GM18868 (cell line): ENCODE measurements at regions not wholly inside any gene's neighbourhood (a gene's known extent, or its start where the extent isn't known, plus 50 kb on each side); places are given as distances from the start of the nearest gene placed in this dataset.

Source experiments
- ATAC-seq: cut with Tn5 transposase; IDR thresholded peaks from one replicate; pipeline ENCODE4 v1.9.1; 2021; ENCODE audit warnings: mild to moderate bottlenecking, moderate library complexity; ENCODE audit not compliant: unreplicated experiment

- no peak for ATAC-seq
Measured at GRCh38 chr14:73800970-73801515, 50.6 kb upstream of the PTGR2 start.

DNA sequence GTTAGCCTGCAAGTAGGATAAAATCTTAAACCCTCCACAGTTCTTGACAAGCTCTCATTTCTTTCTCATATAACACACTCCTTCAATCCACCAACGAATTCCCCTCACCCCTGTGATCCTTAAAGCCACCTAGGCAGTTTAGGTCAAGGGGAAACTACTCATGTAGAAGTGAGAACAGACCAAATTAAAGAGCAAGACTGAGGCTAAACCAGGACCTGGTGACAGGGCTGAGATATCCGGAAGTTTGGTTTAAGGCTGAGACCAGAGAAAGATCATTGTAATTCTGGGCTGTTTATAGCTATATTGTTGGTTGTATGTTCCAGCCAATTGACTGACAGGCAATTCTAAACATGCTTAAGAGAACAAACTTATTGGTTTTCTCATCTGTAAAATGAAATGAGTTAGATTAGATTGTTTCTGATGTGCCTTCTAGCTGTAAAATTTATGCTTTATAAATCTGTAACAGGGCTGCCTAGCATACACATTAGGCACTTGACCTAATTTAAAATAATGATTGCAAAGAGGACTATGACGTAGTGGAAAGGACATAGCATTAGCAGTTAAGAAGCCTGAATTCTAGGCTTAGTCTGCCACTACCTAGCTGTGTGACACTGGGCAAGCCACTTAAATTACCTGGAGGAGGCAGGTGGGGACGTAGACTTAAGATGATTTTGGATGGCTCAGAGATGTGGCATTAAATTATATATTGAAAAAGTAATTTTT is 53.9 kb upstream of the PTGR2 start:
- no peak for ATAC-seq

DNA sequence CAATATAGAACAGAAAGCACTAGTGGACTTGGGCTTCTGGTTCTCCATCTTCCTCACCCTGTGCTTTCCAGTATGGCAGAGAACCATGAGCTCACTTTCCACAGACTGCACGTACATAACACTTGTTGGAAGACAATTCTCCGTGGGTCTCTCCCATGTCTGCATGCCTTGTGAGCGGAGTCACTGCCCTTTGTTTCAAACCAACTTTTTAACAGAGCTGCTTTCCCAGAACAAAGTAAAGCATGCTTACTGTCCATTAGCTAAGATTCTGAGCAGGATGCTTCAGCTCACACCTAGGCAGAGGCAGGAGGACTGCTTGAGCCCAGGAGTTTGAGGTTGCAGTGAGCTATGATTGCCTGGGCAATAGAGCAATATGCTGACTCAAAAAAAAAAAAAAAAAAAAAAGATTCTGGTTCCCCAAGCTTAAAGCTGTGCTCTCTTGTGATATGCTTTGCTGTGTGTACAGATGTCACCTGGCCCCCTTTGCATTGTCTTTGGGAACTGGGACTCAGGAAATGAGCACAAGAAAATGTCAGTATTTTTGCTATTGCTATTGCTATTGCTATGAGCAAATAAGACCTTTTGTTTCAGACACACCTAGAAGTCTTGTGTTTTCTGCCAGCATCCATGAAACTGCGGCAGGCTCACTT is 54.6 kb upstream of the PTGR2 start:
- no peak for ATAC-seq

GRCh38 chr14:73796415-73796814 is 55.2 kb upstream of the PTGR2 start:
- no peak for ATAC-seq

GRCh38 chr14:73795974-73796373 is 55.7 kb upstream of the PTGR2 start:
- no peak for ATAC-seq

GRCh38 chr14:73795466-73795865 is 56.2 kb upstream of the PTGR2 start:
- ATAC-seq: no peak

- ATAC-seq: no peak
Measured at GRCh38 chr14:73794146-73794545, 57.5 kb upstream of the PTGR2 start.

GRCh38 chr14:73792481-73792880 is 59.1 kb upstream of the PTGR2 start:
- ATAC-seq: no peak

DNA sequence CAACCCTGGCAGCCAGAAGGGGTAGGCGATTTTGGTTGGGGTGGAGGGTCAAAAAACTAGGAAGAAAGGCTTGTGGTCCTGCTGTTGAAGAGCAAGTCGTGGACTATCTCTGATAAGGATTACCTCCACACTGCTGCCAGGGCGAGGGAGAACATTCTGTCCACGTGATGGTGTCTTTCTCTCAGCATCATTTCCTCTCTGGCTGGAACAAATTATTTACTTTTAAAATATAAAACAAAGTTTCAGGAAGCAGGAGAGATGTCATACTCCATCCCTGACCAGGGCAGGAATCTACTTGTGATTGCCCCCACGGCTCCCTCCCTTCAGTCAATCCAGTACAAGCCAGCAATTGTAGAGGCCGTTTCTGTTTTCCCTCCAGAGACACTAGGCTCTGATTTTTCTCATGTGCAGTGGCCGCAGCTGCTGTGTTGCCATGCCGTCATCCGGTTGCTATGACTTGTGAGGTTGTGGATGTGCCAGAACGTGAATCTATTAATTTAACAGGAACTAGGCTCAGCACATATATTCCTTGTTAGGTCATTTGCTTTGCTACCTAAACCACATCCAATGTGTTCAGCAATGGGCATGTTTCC is 61.5 kb upstream of the PTGR2 start:
- ATAC-seq: no peak

GRCh38 chr14:73788701-73789551 is 62.7 kb upstream of the PTGR2 start:
- ATAC-seq: no peak

DNA sequence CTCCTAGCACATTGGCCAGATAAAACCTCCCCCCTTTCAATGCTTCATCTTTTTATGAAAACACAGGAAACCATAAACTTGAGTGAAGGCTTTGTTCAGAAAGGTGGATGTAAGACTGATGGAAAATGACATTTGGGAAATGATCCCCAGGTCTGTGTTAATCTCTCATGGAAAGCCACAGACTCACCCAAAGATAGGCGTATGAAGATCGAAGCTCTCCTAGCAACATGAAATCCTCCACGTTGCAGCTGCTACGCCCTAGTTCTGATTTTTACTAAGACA is 63.4 kb upstream of the PTGR2 start:
- no peak for ATAC-seq

GRCh38 chr14:73787486-73788316 is 63.9 kb upstream of the PTGR2 start:
- no peak for ATAC-seq

DNA sequence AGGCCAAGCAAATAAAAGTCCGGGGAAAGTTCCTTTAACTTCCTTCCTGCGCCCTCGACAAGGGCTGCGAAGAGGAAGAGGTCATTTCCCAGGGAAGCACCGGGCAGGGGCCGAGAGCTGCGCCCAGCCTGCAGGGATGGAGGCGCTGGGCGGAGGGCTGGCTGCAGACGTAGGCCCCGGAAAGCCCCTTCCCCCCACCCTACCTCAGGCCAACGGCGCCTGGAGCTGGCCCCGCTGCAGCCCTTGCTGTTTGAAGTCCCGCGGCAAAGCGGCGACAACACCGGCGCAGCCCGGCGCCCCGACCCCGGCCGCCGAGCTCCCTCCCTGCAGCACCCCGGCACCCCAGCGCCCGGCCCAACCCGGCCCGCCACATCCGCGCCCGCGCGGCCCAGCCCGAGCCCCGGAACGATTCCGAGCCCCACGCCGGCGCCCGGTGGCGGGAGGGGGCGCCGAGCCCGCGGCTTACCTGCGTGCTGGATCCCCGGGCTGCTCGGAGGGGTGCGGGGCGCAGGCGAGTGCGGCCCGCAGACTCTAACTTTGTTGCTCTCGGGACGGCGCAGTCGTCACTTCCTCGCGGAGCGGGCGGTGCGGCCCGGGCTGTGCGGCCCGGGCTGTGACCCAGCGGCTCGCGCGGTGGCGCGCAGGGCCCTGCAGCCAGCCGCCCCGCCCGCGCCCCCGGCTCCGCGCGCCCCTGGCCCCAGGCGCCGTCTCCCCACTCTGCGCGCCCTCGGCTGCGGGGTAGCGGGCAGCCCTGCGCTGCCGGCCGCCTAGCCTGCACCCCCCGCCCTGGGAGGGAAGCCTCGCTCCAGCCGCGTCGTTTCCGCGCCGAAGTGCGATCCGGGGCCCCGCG is 64.8 kb upstream of the PTGR2 start:
- ATAC-seq: peak; percentile 56

- ATAC-seq: no peak
Measured at GRCh38 chr14:73785834-73786635, 65.6 kb upstream of the PTGR2 start.

DNA sequence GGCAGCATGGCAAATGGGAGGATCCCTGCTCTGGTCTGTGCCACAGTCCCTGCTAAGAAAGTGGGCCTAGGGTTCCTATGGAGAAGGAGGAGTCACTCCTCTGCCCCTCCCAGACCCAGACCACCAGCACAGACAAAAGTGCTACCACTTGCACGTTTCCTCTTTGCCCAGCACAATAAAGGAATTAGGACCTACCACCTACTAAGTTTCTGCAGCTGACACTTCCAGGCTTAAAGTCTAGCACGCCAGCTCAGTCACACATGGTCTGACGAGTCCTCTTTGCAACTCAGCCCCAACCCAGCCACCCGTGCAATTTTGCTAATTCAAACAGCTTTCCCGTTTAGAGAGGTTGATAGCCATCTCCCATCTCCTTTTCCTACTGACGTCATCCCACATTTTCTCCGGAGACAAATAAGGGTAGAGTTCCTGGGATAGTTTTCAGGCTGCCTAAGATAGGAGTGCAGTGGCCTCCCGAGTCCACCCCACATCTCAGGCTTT is 66.2 kb upstream of the PTGR2 start:
- no peak for ATAC-seq

- ATAC-seq: no peak
Measured at GRCh38 chr14:73784988-73785313, 66.7 kb upstream of the PTGR2 start.

GRCh38 chr14:73784181-73784987 is 67.2 kb upstream of the PTGR2 start:
- no peak for ATAC-seq
